A549 (cell line): ENCODE measurements at regions not wholly inside any gene's neighbourhood (a gene's known extent, or its start where the extent isn't known, plus 50 kb on each side); places are given as distances from the start of the nearest gene placed in this dataset.
A peak's percentile ranks its signal among the peaks of the same experiment; 100 is the strongest.

Experiments used
- ATAC-seq, 2 experiments: fragments of 200-7000 bp in 1 of 2; fragments of >200 bp in 1 of 2; cut with Nextera tagmentation in 1 of 2; cut with Tn5 transposase in 1 of 2; 3 replicates each; pipeline versions ENCODE4 v1.8.0 to v1.9.1; 2018 to 2020; ENCODE audit warnings: mild to moderate bottlenecking in 1 of 2, moderate library complexity in 1 of 2
- CTCF ChIA-PET: fragments of 300-600 bp; sonication (Branson Sonifier 250); formaldehyde crosslinking; extraction: SDS; loops from one replicate; lab custom pipeline; 2021; ENCODE audit warnings: antibody characterized with exemption, inconsistent platforms; lab: Yijun Ruan, JAX
- POLR2A ChIA-PET: fragments of 350-600 bp; formaldehyde crosslinking; extraction: SDS; loops from one replicate; lab custom pipeline; 2021; ENCODE audit warnings: antibody characterized with exemption, inconsistent platforms; lab: Yijun Ruan, JAX
- DNase-seq, 2 experiments: peaks; one replicate each; pipeline versions ENCODE4 v3.0.0 to v3.0.0-alpha.2; 2011 to 2016; ENCODE audit warnings: low read depth in 1 of 2, low spot score in 1 of 2
- FAIRE-seq: peaks from 2 replicates; lab custom pipeline; 2011; peaks lifted over from hg19 to GRCh38; lab: Jason Lieb, UNC
- H3K27ac ChIP-seq, 2 experiments: fragments of >200 bp; sonication (Bioruptor Twin); formaldehyde crosslinking; 3 replicates each; pipeline ENCODE4 v1.5.1; 2016 to 2017
- H3K4me1 ChIP-seq: fragments of >200 bp; sonication (Bioruptor Twin); formaldehyde crosslinking; 3 replicates; pipeline ENCODE4 v1.6.1; 2016
- H3K4me2 ChIP-seq: fragments of >200 bp; sonication (Bioruptor Twin); formaldehyde crosslinking; 3 replicates; pipeline ENCODE4 v1.6.1; 2016
- H3K4me3 ChIP-seq: fragments of >200 bp; sonication (Bioruptor Twin); formaldehyde crosslinking; 3 replicates; pipeline ENCODE4 v1.5.1; 2016
- H3K9me3 ChIP-seq: fragments of >200 bp; sonication (Bioruptor Twin); formaldehyde crosslinking; 3 replicates; pipeline ENCODE4 v1.6.1; 2016
- CBX8 ChIP-seq: fragments of 200-600 bp; sonication (generic); IDR thresholded peaks from 2 replicates; pipeline ENCODE4 v1.6.1; 2016
- FOSL2 ChIP-seq, 2 experiments: fragments of 450-650 bp in 1 of 2; fragments of >200 bp in 1 of 2; sonication (Bioruptor Twin) in 1 of 2; formaldehyde crosslinking; IDR thresholded peaks; 2 replicates each; pipeline versions ENCODE4 v1.5.0 to v1.6.1; 2016 to 2020; ENCODE audit warnings: mild to moderate bottlenecking in 1 of 2, moderate library complexity in 1 of 2
- HDAC2 ChIP-seq: fragments of 200-600 bp; sonication (generic); IDR thresholded peaks from 2 replicates; pipeline ENCODE4 v1.6.1; 2016
- HOXB13 ChIP-seq: fragments of 250-450 bp; sonication (Bioruptor Pico); IDR thresholded peaks from 2 replicates; pipeline ENCODE4 v1.5.0; 2020; ENCODE audit warnings: low read depth, mild to moderate bottlenecking, moderate library complexity
- JUN ChIP-seq, 2 experiments: fragments of >200 bp; sonication (Bioruptor Twin); formaldehyde crosslinking; IDR thresholded peaks; 2 replicates in 1 of 2; 3 replicates in 1 of 2; pipeline ENCODE4 v1.6.1; 2016 to 2017
- KDM1A ChIP-seq: fragments of 200-600 bp; sonication (generic); IDR thresholded peaks from 2 replicates; pipeline ENCODE4 v1.6.1; 2016; ENCODE audit warnings: low read depth, mild to moderate bottlenecking
- MAX ChIP-seq: IDR thresholded peaks from 2 replicates; pipeline ENCODE4 v1.6.1; 2012
- NFE2L2 ChIP-seq: fragments of 150-350 bp; conservative IDR thresholded peaks from 2 replicates; pipeline ENCODE4 v1.6.1; 2014; ENCODE audit warnings: low read length
- NPAS2 ChIP-seq: fragments of 250-450 bp; sonication (Bioruptor Pico); IDR thresholded peaks from 2 replicates; pipeline ENCODE4 v1.8.0; 2022; ENCODE audit warnings: mild to moderate bottlenecking, moderate library complexity, borderline replicate concordance
- PBX3 ChIP-seq: IDR thresholded peaks from 2 replicates; pipeline ENCODE4 v1.6.1; 2012
- PHF8 ChIP-seq: fragments of 200-600 bp; sonication (generic); IDR thresholded peaks from 2 replicates; pipeline ENCODE4 v1.6.1; 2016; ENCODE audit warnings: low read depth, mild to moderate bottlenecking, antibody characterized with exemption, moderate library complexity, borderline replicate concordance
- POLR2A ChIP-seq: IDR thresholded peaks from 2 replicates; pipeline ENCODE4 v1.6.1; 2012; ENCODE audit warnings: mild to moderate bottlenecking, low read length
- POLR2AphosphoS2 ChIP-seq: conservative IDR thresholded peaks from 2 replicates; pipeline ENCODE4 v1.6.1; 2012; ENCODE audit warnings: low read length, improper control_type of control experiment, inconsistent platforms
- RAD21 ChIP-seq, 2 experiments: fragments of >200 bp in 1 of 2; sonication (Bioruptor Twin) in 1 of 2; formaldehyde crosslinking in 1 of 2; IDR thresholded peaks in 1 of 2; conservative IDR thresholded peaks in 1 of 2; 2 replicates in 1 of 2; 3 replicates in 1 of 2; pipeline ENCODE4 v1.6.1; 2012 to 2018; ENCODE audit warnings: inconsistent platforms in 1 of 2
- RCOR1 ChIP-seq: fragments of 150-350 bp; IDR thresholded peaks from 2 replicates; pipeline ENCODE4 v1.6.1; 2014; ENCODE audit warnings: antibody characterized with exemption, low read length, low read depth
- TFCP2L1 ChIP-seq: fragments of 250-450 bp; sonication (Bioruptor Pico); IDR thresholded peaks from 2 replicates; pipeline ENCODE4 v1.5.0; 2021; ENCODE audit warnings: mild to moderate bottlenecking
- TP53 ChIP-seq: fragments of 250-450 bp; sonication (Bioruptor Pico); IDR thresholded peaks from 2 replicates; pipeline ENCODE4 v1.5.0; 2021; ENCODE audit warnings: mild to moderate bottlenecking, moderate library complexity
- ZC3H11A ChIP-seq: fragments of 450-650 bp; IDR thresholded peaks from 2 replicates; pipeline ENCODE4 v1.6.1; 2014; ENCODE audit warnings: antibody characterized with exemption, mild to moderate bottlenecking
- ZFP36 ChIP-seq: fragments of 450-650 bp; IDR thresholded peaks from 2 replicates; pipeline ENCODE4 v1.6.1; 2014; ENCODE audit warnings: borderline replicate concordance; ENCODE audit not compliant: partially characterized antibody
- ZNF302 ChIP-seq: fragments of 250-450 bp; sonication (Bioruptor Pico); IDR thresholded peaks from 2 replicates; pipeline ENCODE4 v1.9.0; 2021; ENCODE audit warnings: inconsistent platforms, mild to moderate bottlenecking, moderate library complexity
- ZSCAN20 ChIP-seq: fragments of 250-450 bp; sonication (Bioruptor Pico); IDR thresholded peaks from 2 replicates; pipeline ENCODE4 v1.8.0; 2022; ENCODE audit warnings: mild to moderate bottlenecking, moderate library complexity
- WGBS: methylation state at CpG from one replicate; pipeline ENCODE4 v1.1.6; 2017; ENCODE audit errors: missing lambda C conversion rate; 5-methylcytosine and 5-hydroxymethylcytosine counted together

GRCh38 chr10:71065659-71066058 lies 146.7 kb upstream of the UNC5B start:
- H3K4me2 ChIP-seq: no peak overlapping the region
- ChIA-PET CTCF (interaction anchor here (0.7 to 2.1 kb wide), 2 partner anchors 8 to 21 kb away, joined by 4 to 5 read pairs; no protein-coding TSS in a partner anchor), POLR2A (no interaction called here)
- 52% methylated on average over 4 of the region's 4 CpGs for WGBS
- no peak for FAIRE-seq
- H3K27ac ChIP-seq: no peak overlapping the region
- no peaks in the 10 kb centered on the region for H3K4me1 ChIP-seq
- DNase-seq: peak in 1 of 2 experiments; percentile 9
- H3K9me3 ChIP-seq: no peaks in the 10 kb centered on the region
- no peak for TF ChIP-seq HDAC2
- TF ChIP-seq HOXB13 (CRISPR knock-in tag): no peak
- no peak for TF ChIP-seq ZSCAN20 (CRISPR knock-in tag)
- TF ChIP-seq TP53 (CRISPR knock-in tag): no peak
- no peak for TF ChIP-seq POLR2A
- TF ChIP-seq ZNF302 (CRISPR knock-in tag): no peak
- no peak for TF ChIP-seq JUN (IDR thresholded peaks at IDR 0.05)
- TF ChIP-seq NPAS2 (CRISPR knock-in tag): no peak
- TF ChIP-seq ZFP36: no peak
- TF ChIP-seq MAX: no peak
- no peak for TF ChIP-seq RAD21 (conservative IDR thresholded peaks at IDR 0.05 in 1 of 2, IDR thresholded peaks at IDR 0.05 in 1 of 2)
- TF ChIP-seq FOSL2 (IDR thresholded peaks at IDR 0.05): no peak
- no peak for TF ChIP-seq FOSL2 (CRISPR knock-in tag; IDR thresholded peaks at IDR 0.05)
- no peak for TF ChIP-seq PBX3
- TF ChIP-seq PHF8: no peak
- no peak for TF ChIP-seq POLR2AphosphoS2
- TF ChIP-seq NFE2L2: no peak
- no peak for TF ChIP-seq ZC3H11A
- H3K4me3 ChIP-seq: no peak overlapping the region
- ATAC-seq: no peak

- 75% methylated on average over 10 of the region's 10 CpGs for WGBS
- H3K9me3 ChIP-seq: no peaks in the 10 kb centered on the region
- H3K4me1 ChIP-seq: no peaks in the 10 kb centered on the region
- no peak for TF ChIP-seq POLR2A
- no peak for TF ChIP-seq CBX8
- TF ChIP-seq TFCP2L1 (CRISPR knock-in tag): no peak
- TF ChIP-seq, all 56 proteins: peak for 0
- FAIRE-seq (no peak), ATAC-seq (no peak), DNase-seq (no peak)
- no peak overlapping the region for H3K27ac ChIP-seq
- H3K4me2 ChIP-seq: no peak overlapping the region
- CTCF ChIA-PET: interaction anchor here (1.4 kb wide), 1 partner anchor 218 kb away, joined by 5 read pairs; no protein-coding TSS in a partner anchor
- POLR2A ChIA-PET: no interaction called here
- no peak overlapping the region for H3K4me3 ChIP-seq
These were observed 145.8 kb upstream of the UNC5B start for GRCh38 chr10:71066600-71066999.

DNA sequence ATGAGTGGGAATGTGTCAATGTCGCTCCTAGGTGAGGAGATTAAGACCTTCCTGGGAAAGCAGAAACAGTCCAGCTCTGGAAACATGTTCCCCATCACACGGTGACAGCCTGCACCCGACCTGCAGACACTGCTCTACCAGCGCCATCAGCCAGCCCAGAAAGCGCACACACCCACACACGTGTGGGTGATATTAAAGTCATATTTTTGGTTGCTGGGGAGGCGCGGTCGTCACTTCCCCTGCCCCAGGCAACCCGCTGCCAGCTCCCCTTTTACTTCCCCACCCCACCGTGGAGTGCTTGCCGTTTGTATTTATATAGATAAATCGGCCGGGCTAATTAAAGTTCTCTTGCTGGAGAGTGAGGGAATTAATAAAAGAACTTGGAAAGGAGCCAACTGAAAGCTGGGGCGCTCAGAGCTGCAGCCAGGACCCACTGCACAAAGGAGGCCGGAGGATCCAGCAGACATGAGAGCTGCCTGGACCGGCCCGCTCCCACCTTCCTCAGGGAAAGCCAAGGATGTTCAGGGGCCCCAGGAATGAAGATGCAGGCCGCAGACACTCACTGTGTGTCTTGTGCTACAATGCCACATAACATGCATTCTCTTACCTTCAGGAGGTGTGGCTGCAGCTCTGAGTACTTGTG lies 145.2 kb upstream of the UNC5B start:
- H3K27ac ChIP-seq: no peak overlapping the region
- no peaks in the 10 kb centered on the region for H3K9me3 ChIP-seq
- FAIRE-seq: no peak
- WGBS: 79% methylated on average over 18 of the region's 19 CpGs
- no peaks in the 10 kb centered on the region for H3K4me1 ChIP-seq
- no peak overlapping the region for H3K4me2 ChIP-seq
- ATAC-seq: no peak
- TF ChIP-seq HDAC2 (no peak), KDM1A (no peak), RCOR1 (no peak)
- TF ChIP-seq, all 56 proteins: peak for 0
- DNase-seq: no peak
- CTCF ChIA-PET: interaction anchor here (1.4 kb wide), 1 partner anchor 217 kb away, joined by 5 read pairs; no protein-coding TSS in a partner anchor
- H3K4me3 ChIP-seq: no peak overlapping the region
- POLR2A ChIA-PET: no interaction called here
